GM23338 (cell line): ENCODE measurements at regions not wholly inside any gene's neighbourhood (a gene's known extent, or its start where the extent isn't known, plus 50 kb on each side); places are given as distances from the start of the nearest gene placed in this dataset.

Experiments used
- ATAC-seq: fragments of 200-7000 bp; cut with Tn5 transposase; 3 replicates; pipeline ENCODE4 v1.9.1; 2020
- DNase-seq: peaks from one replicate; pipeline ENCODE4 v3.0.0-alpha.2; 2015; ENCODE audit warnings: low spot score
- H2AFZ ChIP-seq: fragments of 200-600 bp; sonication (generic); 2 replicates; pipeline ENCODE4 v1.8.0; 2016; ENCODE audit warnings: antibody characterized with exemption, mild to moderate bottlenecking, moderate library complexity
- H3F3A ChIP-seq: fragments of 200-600 bp; sonication (generic); replicated peaks from 2 replicates; pipeline ENCODE4 v1.8.0; 2017; ENCODE audit warnings: antibody characterized with exemption, mixed run types, low read depth
- H3K27ac ChIP-seq: fragments of 200-600 bp; sonication (generic); 2 replicates; pipeline ENCODE4 v1.6.1; 2016; ENCODE audit warnings: low read depth
- H3K27me3 ChIP-seq: fragments of 200-600 bp; sonication (generic); 2 replicates; pipeline ENCODE4 v1.8.0; 2016; ENCODE audit warnings: mild to moderate bottlenecking, mixed run types, moderate library complexity; ENCODE audit not compliant: insufficient read depth
- H3K36me3 ChIP-seq: fragments of 200-600 bp; sonication (generic); 2 replicates; pipeline ENCODE4 v1.8.0; 2016; ENCODE audit warnings: mild to moderate bottlenecking; ENCODE audit not compliant: insufficient read depth
- H3K4me1 ChIP-seq: fragments of 200-600 bp; sonication (generic); 2 replicates; pipeline ENCODE4 v1.8.0; 2016; ENCODE audit warnings: mild to moderate bottlenecking, moderate library complexity; ENCODE audit not compliant: insufficient read depth
- H3K4me2 ChIP-seq: fragments of 200-600 bp; sonication (generic); 2 replicates; pipeline ENCODE4 v1.7.1; 2017; ENCODE audit warnings: mixed run types
- H3K4me3 ChIP-seq: fragments of 200-600 bp; sonication (generic); 2 replicates; pipeline ENCODE4 v1.6.1; 2016; ENCODE audit warnings: mixed run types
- H3K79me2 ChIP-seq: fragments of 200-600 bp; sonication (generic); replicated peaks from 2 replicates; pipeline ENCODE4 v1.8.0; 2017; ENCODE audit warnings: mild to moderate bottlenecking; ENCODE audit not compliant: insufficient read depth
- H3K9me2 ChIP-seq: fragments of 200-600 bp; sonication (generic); 2 replicates; pipeline ENCODE4 v1.8.0; 2017; ENCODE audit not compliant: insufficient read depth
- H4K20me1 ChIP-seq: fragments of 200-600 bp; sonication (generic); replicated peaks from 2 replicates; pipeline ENCODE4 v1.8.0; 2017; ENCODE audit warnings: mild to moderate bottlenecking; ENCODE audit not compliant: insufficient read depth
- H3K27ac Mint-ChIP-seq: 2 replicates; pipeline ENCODE4 v1.8.0; 2020; ENCODE audit warnings: inconsistent platforms, mild to moderate bottlenecking, moderate library complexity, mixed read lengths
- H3K27me3 Mint-ChIP-seq: 3 replicates; pipeline ENCODE4 v1.8.0; 2022; ENCODE audit warnings: low read depth, mild to moderate bottlenecking, moderate library complexity, mixed read lengths, inconsistent platforms; ENCODE audit not compliant: insufficient read depth, poor library complexity
- H3K36me3 Mint-ChIP-seq: 3 replicates; pipeline ENCODE4 v1.8.0; 2021; ENCODE audit warnings: low read depth, mild to moderate bottlenecking, inconsistent platforms, moderate library complexity, mixed read lengths
- H3K4me1 Mint-ChIP-seq: 3 replicates; pipeline ENCODE4 v1.8.0; 2020; ENCODE audit warnings: mild to moderate bottlenecking, inconsistent platforms, mixed read lengths
- H3K4me3 Mint-ChIP-seq: 3 replicates; pipeline ENCODE4 v1.8.0; 2021; ENCODE audit warnings: moderate library complexity, mild to moderate bottlenecking, inconsistent platforms, mixed read lengths
- H3K9me3 Mint-ChIP-seq: 3 replicates; pipeline ENCODE4 v1.8.0; 2020; ENCODE audit warnings: moderate library complexity, mild to moderate bottlenecking, inconsistent platforms, mixed read lengths
- CTCF ChIP-seq, 2 experiments: fragments of 200-600 bp in 1 of 2; sonication (generic) in 1 of 2; conservative IDR thresholded peaks; 2 replicates each; pipeline versions ENCODE4 v1.5.1 to v1.6.1; 2016 to 2017; ENCODE audit warnings: antibody characterized with exemption in 2 of 2, low read depth in 2 of 2, mild to moderate bottlenecking in 2 of 2, moderate library complexity in 1 of 2
- EZH2phosphoT487 ChIP-seq: fragments of 200-600 bp; sonication (generic); IDR thresholded peaks from one replicate; pipeline ENCODE4 v1.8.1; 2018; ENCODE audit warnings: antibody characterized with exemption; ENCODE audit not compliant: unreplicated experiment
- JUNB ChIP-seq: IDR thresholded peaks from one replicate; pipeline ENCODE4 v1.6.1; 2016; ENCODE audit warnings: antibody characterized with exemption; ENCODE audit not compliant: unreplicated experiment
- NANOG ChIP-seq: IDR thresholded peaks from 2 replicates; pipeline ENCODE4 v1.6.1; 2016; ENCODE audit warnings: antibody characterized with exemption, borderline replicate concordance
- POLR2AphosphoS5 ChIP-seq: IDR thresholded peaks from 2 replicates; pipeline ENCODE4 v1.6.1; 2016; ENCODE audit warnings: antibody characterized with exemption, low read depth
- REST ChIP-seq: IDR thresholded peaks from one replicate; pipeline ENCODE4 v1.6.1; 2018; ENCODE audit warnings: antibody characterized with exemption; ENCODE audit not compliant: unreplicated experiment
- ZNF331 ChIP-seq: fragments of 250-450 bp; sonication (Bioruptor Pico); IDR thresholded peaks from 2 replicates; pipeline ENCODE4 v1.5.0; 2020; ENCODE audit warnings: low read depth, mild to moderate bottlenecking, moderate library complexity
- ZNF462 ChIP-seq: fragments of 250-450 bp; sonication (Bioruptor Pico); IDR thresholded peaks from 2 replicates; pipeline ENCODE4 v1.5.0; 2020; ENCODE audit warnings: mild to moderate bottlenecking, moderate library complexity
- TF ChIP-seq, protein P1 (sequence below): IDR thresholded peaks from 2 replicates; pipeline ENCODE4 v1.6.1; 2016; ENCODE audit warnings: antibody characterized with exemption

DNA sequence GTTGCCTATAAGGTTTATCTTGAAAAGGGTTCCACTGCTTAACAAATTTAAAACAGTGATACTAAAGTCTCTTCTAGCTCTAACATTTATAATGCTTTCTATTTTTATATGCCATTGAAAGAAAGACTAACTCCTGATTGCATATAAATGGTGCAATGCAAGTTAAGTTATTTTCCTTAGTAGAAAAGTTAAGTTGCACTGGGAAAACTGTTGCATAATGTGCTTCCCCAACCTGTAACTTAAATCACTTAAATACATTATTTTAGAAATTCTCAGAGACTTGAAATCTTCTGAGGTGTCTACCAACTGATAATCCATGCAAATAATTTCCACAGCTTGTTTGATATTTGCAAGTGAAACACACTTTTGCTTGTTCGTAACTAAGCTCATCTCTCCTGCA, 175.0 kb upstream of the HMCN1 start (continued):
- TF ChIP-seq ZNF462 (CRISPR knock-in tag) (no peak), JUNB (no peak), ZNF331 (CRISPR knock-in tag) (no peak)

DNA sequence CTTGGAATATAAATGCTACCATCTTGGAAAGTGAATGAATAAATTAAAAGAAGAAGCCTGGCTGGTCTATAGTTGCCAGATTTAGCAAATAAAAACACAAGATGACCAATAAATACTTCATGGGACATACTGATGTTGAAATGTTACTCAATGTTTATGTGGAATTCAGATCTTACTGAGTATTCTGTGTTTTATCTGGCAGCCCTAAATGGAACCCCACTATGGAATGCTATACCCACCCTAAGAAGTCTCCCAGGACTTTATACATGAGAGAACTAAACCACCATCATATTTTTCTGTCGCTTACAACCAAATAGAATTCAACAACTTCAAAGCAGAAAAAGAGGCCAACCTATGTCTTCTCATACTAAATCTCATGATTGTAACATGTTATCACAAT, 177.6 kb upstream of the HMCN1 start:
- Histone ChIP-seq H3F3A (no peaks in the 10 kb centered on the region), H3K4me3 (no peak overlapping the region), H3K27ac (no peak overlapping the region), H3K27me3 (no peaks in the 10 kb centered on the region), H3K4me1 (no peaks in the 10 kb centered on the region), H3K9me2 (no peaks in the 10 kb centered on the region), H4K20me1 (no peaks in the 10 kb centered on the region), H2AFZ (no peak overlapping the region), H3K4me2 (no peak overlapping the region), H3K79me2 (no peaks in the 10 kb centered on the region), H3K36me3 (no peaks in the 10 kb centered on the region)
- Mint-ChIP-seq H3K27ac (no peak overlapping the region), H3K4me3 (no peak overlapping the region), H3K27me3 (peaks cover 3% of the 10 kb centered on the region), H3K9me3 (peaks cover 3% of the 10 kb centered on the region; the same call in 1 of the 3 replicates), H3K36me3 (0 out of 3 replicates have a peak, but pooled peaks cover 6% of the 10 kb centered on the region), H3K4me1 (peaks cover 6% of the 10 kb centered on the region; the same call in 2 of the 3 replicates)
- DNase-seq, result no peak
- ATAC-seq, result no peak
- TF ChIP-seq ZNF331 (CRISPR knock-in tag) (no peak), POLR2AphosphoS5 (no peak), CTCF (conservative IDR thresholded peaks at IDR 0.05; ENCODE audit: low read depth in 2 of 2) (no peak), NANOG (no peak), JUNB (no peak), EZH2phosphoT487 (no peak), REST (no peak)
- TF ChIP-seq, protein P1, sequence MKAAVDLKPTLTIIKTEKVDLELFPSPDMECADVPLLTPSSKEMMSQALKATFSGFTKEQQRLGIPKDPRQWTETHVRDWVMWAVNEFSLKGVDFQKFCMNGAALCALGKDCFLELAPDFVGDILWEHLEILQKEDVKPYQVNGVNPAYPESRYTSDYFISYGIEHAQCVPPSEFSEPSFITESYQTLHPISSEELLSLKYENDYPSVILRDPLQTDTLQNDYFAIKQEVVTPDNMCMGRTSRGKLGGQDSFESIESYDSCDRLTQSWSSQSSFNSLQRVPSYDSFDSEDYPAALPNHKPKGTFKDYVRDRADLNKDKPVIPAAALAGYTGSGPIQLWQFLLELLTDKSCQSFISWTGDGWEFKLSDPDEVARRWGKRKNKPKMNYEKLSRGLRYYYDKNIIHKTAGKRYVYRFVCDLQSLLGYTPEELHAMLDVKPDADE, result no peak
